SK-N-SH (cell line): ENCODE measurements at regions not wholly inside any gene's neighbourhood (a gene's known extent, or its start where the extent isn't known, plus 50 kb on each side); places are given as distances from the start of the nearest gene placed in this dataset.

Experiments used
- CTCF ChIA-PET: fragments of 300-600, 350-600 bp; formaldehyde crosslinking; extraction: SDS; loops from one replicate; lab custom pipeline; 2021; lab: Yijun Ruan, JAX
- POLR2A ChIA-PET: fragments of 350-600 bp; sonication (Branson Sonifier 250); formaldehyde crosslinking; extraction: SDS; loops from one replicate; lab custom pipeline; 2020; ENCODE audit warnings: antibody characterized with exemption, inconsistent platforms; lab: Yijun Ruan, JAX
- DNase-seq: peaks from one replicate; pipeline ENCODE4 v3.0.0; 2012
- H2AFZ ChIP-seq: fragments of 200-600 bp; sonication (generic); 2 replicates; pipeline ENCODE4 v1.8.1; 2016; ENCODE audit warnings: antibody characterized with exemption, mild to moderate bottlenecking, low read depth
- H3F3A ChIP-seq: fragments of 200-600 bp; sonication (generic); replicated peaks from 2 replicates; pipeline ENCODE3; 2016; ENCODE audit warnings: antibody characterized with exemption, mild to moderate bottlenecking; ENCODE audit not compliant: insufficient read depth
- H3K27ac ChIP-seq, 2 experiments: fragments of 200-500 bp in 1 of 2; fragments of 200-600 bp in 1 of 2; sonication (Bioruptor generic) in 1 of 2; sonication (generic), shearing (Covaris generic) in 1 of 2; 2 replicates each; pipeline versions ENCODE4 v1.5.1 to v1.6.1; 2014 to 2016; ENCODE audit warnings: low read depth in 2 of 2, inconsistent platforms in 1 of 2, low read length in 1 of 2, mild to moderate bottlenecking in 1 of 2, mixed read lengths in 1 of 2
- H3K27me3 ChIP-seq: fragments of 200-600 bp; sonication (generic), shearing (Covaris generic); 2 replicates; pipeline ENCODE4 v1.6.1; 2016; ENCODE audit warnings: mixed run types; ENCODE audit not compliant: insufficient read depth
- H3K36me3 ChIP-seq, 2 experiments: fragments of 200-500 bp in 1 of 2; fragments of 200-600 bp in 1 of 2; sonication (Bioruptor generic) in 1 of 2; sonication (generic) in 1 of 2; replicated peaks in 1 of 2; 2 replicates each; pipeline versions ENCODE3 to v1.5.1; 2014 to 2016; ENCODE audit warnings: low read length in 1 of 2, mild to moderate bottlenecking in 1 of 2; ENCODE audit not compliant: insufficient read depth in 2 of 2, control insufficient read depth in 1 of 2
- H3K4me1 ChIP-seq, 2 experiments: fragments of 200-500 bp in 1 of 2; fragments of 200-600 bp in 1 of 2; sonication (Bioruptor generic) in 1 of 2; sonication (generic), shearing (Covaris generic) in 1 of 2; 2 replicates each; pipeline versions ENCODE4 v1.5.1 to v1.6.1; 2014 to 2016; ENCODE audit warnings: low read depth in 1 of 2, low read length in 1 of 2, mixed run types in 1 of 2; ENCODE audit not compliant: insufficient read depth in 2 of 2, control insufficient read depth in 1 of 2
- H3K4me2 ChIP-seq: fragments of 200-600 bp; sonication (generic), shearing (Covaris generic); 2 replicates; pipeline ENCODE4 v1.6.1; 2017; ENCODE audit warnings: mixed run types
- H3K4me3 ChIP-seq, 2 experiments: fragments of 200-500 bp in 1 of 2; fragments of 200-600 bp in 1 of 2; sonication (Bioruptor generic) in 1 of 2; sonication (generic), shearing (Covaris generic) in 1 of 2; 2 replicates each; pipeline versions ENCODE4 v1.5.1 to v1.8.1; 2014 to 2016; ENCODE audit warnings: low read depth in 2 of 2, inconsistent platforms in 1 of 2, low read length in 1 of 2, mild to moderate bottlenecking in 1 of 2, mixed read lengths in 1 of 2, moderate library complexity in 1 of 2
- H3K79me2 ChIP-seq: fragments of 200-600 bp; sonication (generic); 2 replicates; pipeline ENCODE4 v1.8.1; 2017; ENCODE audit warnings: mild to moderate bottlenecking; ENCODE audit not compliant: insufficient read depth
- H3K9ac ChIP-seq: fragments of 200-600 bp; sonication (generic); 2 replicates; pipeline ENCODE4 v1.6.1; 2017; ENCODE audit warnings: mixed run types
- H3K9me2 ChIP-seq: fragments of 200-600 bp; sonication (generic); 2 replicates; pipeline ENCODE4 v1.6.1; 2017; ENCODE audit warnings: mixed run types
- H3K9me3 ChIP-seq: fragments of 200-600 bp; sonication (generic); 2 replicates; pipeline ENCODE4 v1.6.1; 2017; ENCODE audit warnings: mixed run types, mild to moderate bottlenecking, moderate library complexity
- H4K20me1 ChIP-seq: fragments of 200-600 bp; sonication (generic); 2 replicates; pipeline ENCODE4 v1.6.1; 2017; ENCODE audit warnings: mild to moderate bottlenecking, mixed run types; ENCODE audit not compliant: insufficient read depth
- EP300 ChIP-seq, 2 experiments: IDR thresholded peaks; 2 replicates each; pipeline versions ENCODE4 v1.4.0 to v1.6.1; 2012; ENCODE audit warnings: borderline replicate concordance in 1 of 2, low read depth in 1 of 2, low read length in 1 of 2
- FOXJ3 ChIP-seq: sonication (generic); formaldehyde crosslinking; IDR thresholded peaks from 2 replicates; pipeline ENCODE4 v1.5.1; 2020; ENCODE audit warnings: mild to moderate bottlenecking, missing genetic modification reagents
- FOXM1 ChIP-seq: IDR thresholded peaks from 2 replicates; pipeline ENCODE4 v1.4.0; 2012; ENCODE audit warnings: low read depth, mild to moderate bottlenecking
- GATA2 ChIP-seq: sonication (generic); formaldehyde crosslinking; IDR thresholded peaks from 2 replicates; pipeline ENCODE4 v1.5.0; 2020; ENCODE audit warnings: mild to moderate bottlenecking, missing genetic modification reagents
- RAD21 ChIP-seq: IDR thresholded peaks from 2 replicates; pipeline ENCODE4 v1.6.1; 2012; ENCODE audit warnings: mild to moderate bottlenecking, low read length
- RXRA ChIP-seq: IDR thresholded peaks from 2 replicates; pipeline ENCODE4 v1.4.0; 2012; ENCODE audit warnings: low read depth, mild to moderate bottlenecking, borderline replicate concordance
- SIN3A ChIP-seq: IDR thresholded peaks from 2 replicates; pipeline ENCODE4 v1.6.1; 2012; ENCODE audit warnings: low read depth, mild to moderate bottlenecking, low read length, moderate library complexity, borderline replicate concordance
- WGBS: methylation state at CpG from one replicate; pipeline ENCODE4 v1.1.6; 2017; ENCODE audit warnings: low lambda C conversion rate; 5-methylcytosine and 5-hydroxymethylcytosine counted together
- TF ChIP-seq, protein P1 (sequence below): fragments of 150-350 bp; IDR thresholded peaks from 2 replicates; pipeline ENCODE4 v1.6.1; 2016; ENCODE audit warnings: mild to moderate bottlenecking, low read depth, low read length
- TF ChIP-seq, protein P2 (sequence below): fragments of 150-350 bp; IDR thresholded peaks from 2 replicates; pipeline ENCODE4 v1.6.1; 2017; ENCODE audit warnings: antibody characterized with exemption, low read length, low read depth, borderline replicate concordance
- TF ChIP-seq, protein P3 (sequence below): IDR thresholded peaks from 2 replicates; pipeline ENCODE4 v1.6.1; 2012; ENCODE audit warnings: mild to moderate bottlenecking, low read depth, low read length, moderate library complexity

DNA sequence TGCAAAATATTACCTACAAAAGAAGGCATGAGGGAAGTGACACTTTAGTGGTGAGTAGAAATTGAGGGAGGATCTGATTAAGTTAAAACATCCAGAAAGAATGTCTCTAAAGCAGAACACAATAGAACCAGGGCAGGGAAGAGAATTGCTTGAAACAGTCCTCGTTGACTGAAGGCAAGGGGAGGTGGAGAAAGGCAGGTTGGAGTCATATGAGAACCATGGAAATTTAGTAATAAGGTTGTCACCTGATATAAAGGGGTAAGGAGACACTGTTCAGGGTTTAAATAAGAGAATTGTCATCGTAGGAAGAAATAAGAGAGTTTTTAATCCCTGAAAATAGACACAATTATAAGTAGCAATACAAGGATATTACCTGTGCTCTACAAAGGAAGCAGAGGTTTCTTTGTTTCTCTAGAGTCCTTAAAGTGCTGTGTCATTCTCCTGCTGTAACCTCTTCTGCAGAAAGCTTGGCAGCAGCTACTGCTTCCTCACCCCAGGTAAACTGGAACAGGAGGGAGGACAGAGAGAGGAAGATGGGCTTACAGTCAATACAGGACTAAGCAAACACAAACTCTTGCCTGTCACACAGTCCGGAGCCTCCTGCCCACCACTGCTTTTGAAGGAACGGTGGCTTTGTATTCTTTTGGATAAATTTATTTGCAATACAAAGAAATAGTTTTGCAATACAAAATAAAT is 258.4 kb downstream of the PPARGC1A start (continued):
- TF ChIP-seq EP300 (IDR thresholded peaks at IDR 0.05; ENCODE audit: borderline replicate concordance in 1 of 2, low read depth in 1 of 2, low read length in 1 of 2): no peak
- TF ChIP-seq, protein P1, sequence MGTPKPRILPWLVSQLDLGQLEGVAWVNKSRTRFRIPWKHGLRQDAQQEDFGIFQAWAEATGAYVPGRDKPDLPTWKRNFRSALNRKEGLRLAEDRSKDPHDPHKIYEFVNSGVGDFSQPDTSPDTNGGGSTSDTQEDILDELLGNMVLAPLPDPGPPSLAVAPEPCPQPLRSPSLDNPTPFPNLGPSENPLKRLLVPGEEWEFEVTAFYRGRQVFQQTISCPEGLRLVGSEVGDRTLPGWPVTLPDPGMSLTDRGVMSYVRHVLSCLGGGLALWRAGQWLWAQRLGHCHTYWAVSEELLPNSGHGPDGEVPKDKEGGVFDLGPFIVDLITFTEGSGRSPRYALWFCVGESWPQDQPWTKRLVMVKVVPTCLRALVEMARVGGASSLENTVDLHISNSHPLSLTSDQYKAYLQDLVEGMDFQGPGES: no peak
- TF ChIP-seq FOXJ3: no peak

DNA sequence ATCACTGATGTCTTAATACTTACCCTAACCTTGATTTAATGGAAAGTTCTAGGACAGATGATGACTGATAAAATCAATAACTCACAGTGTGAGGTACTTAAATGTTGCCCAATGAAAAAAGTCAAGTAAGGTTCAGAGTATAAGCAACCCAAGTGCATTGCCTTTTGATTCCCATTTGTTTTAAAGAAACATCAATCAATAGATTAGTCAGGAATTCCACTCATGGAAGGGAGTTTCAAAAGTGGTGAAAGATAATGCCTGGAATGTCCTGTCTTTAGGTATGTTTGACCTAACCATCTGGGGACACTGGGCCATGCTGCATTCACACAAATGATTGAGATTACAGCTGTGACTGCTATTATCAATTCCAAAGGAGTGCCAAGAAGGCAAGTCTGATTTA is 259.7 kb downstream of the PPARGC1A start:
- H2AFZ ChIP-seq: no peak overlapping the region
- no peaks in the 10 kb centered on the region for H3K27me3 ChIP-seq
- no peak overlapping the region for H3K27ac ChIP-seq
- TF ChIP-seq FOXJ3 (no peak), RAD21 (no peak), SIN3A (no peak), GATA2 (CRISPR knock-in tag) (no peak)
- ChIA-PET POLR2A (no interaction called here), CTCF (no interaction called here)
- H3K79me2 ChIP-seq: no peaks in the 10 kb centered on the region
- no peaks in the 10 kb centered on the region for H3K9me3 ChIP-seq
- no peak overlapping the region for H3K4me3 ChIP-seq
- no peak overlapping the region for H3K4me2 ChIP-seq
- H3K9me2 ChIP-seq: no peaks in the 10 kb centered on the region
- no peaks in the 10 kb centered on the region for H3F3A ChIP-seq
- no peak for DNase-seq
- no peaks in the 10 kb centered on the region for H4K20me1 ChIP-seq
- H3K9ac ChIP-seq: no peak overlapping the region
- no peaks in the 10 kb centered on the region for H3K4me1 ChIP-seq
- H3K36me3 ChIP-seq: no peaks in the 10 kb centered on the region

DNA sequence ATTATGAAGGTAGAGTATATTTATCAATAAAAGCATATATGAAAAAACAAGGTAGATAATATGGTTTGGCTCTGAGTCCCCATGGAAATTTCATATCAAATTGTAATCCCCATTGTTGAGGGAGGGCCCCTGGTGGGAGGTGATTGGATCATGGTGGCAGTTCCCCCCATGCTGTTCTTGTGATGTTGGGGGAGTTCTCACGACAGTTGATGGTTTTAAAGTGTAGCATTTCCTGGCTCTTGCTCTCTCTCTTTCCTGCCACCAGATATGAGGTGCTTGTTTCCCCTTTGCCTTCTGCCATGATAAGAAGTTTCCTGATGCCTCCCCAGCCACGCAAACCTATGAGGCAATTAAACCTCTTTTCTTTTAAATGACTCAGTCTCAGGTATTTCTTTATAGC is 260.4 kb downstream of the PPARGC1A start:
- DNase-seq: no peak
- TF ChIP-seq, protein P2, sequence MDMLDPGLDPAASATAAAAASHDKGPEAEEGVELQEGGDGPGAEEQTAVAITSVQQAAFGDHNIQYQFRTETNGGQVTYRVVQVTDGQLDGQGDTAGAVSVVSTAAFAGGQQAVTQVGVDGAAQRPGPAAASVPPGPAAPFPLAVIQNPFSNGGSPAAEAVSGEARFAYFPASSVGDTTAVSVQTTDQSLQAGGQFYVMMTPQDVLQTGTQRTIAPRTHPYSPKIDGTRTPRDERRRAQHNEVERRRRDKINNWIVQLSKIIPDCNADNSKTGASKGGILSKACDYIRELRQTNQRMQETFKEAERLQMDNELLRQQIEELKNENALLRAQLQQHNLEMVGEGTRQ: no peak
- TF ChIP-seq, protein P3, sequence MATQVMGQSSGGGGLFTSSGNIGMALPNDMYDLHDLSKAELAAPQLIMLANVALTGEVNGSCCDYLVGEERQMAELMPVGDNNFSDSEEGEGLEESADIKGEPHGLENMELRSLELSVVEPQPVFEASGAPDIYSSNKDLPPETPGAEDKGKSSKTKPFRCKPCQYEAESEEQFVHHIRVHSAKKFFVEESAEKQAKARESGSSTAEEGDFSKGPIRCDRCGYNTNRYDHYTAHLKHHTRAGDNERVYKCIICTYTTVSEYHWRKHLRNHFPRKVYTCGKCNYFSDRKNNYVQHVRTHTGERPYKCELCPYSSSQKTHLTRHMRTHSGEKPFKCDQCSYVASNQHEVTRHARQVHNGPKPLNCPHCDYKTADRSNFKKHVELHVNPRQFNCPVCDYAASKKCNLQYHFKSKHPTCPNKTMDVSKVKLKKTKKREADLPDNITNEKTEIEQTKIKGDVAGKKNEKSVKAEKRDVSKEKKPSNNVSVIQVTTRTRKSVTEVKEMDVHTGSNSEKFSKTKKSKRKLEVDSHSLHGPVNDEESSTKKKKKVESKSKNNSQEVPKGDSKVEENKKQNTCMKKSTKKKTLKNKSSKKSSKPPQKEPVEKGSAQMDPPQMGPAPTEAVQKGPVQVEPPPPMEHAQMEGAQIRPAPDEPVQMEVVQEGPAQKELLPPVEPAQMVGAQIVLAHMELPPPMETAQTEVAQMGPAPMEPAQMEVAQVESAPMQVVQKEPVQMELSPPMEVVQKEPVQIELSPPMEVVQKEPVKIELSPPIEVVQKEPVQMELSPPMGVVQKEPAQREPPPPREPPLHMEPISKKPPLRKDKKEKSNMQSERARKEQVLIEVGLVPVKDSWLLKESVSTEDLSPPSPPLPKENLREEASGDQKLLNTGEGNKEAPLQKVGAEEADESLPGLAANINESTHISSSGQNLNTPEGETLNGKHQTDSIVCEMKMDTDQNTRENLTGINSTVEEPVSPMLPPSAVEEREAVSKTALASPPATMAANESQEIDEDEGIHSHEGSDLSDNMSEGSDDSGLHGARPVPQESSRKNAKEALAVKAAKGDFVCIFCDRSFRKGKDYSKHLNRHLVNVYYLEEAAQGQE: no peak
- TF ChIP-seq FOXM1 (no peak), RXRA (no peak)
- Histone ChIP-seq H3K79me2 (no peaks in the 10 kb centered on the region), H3K9me3 (no peaks in the 10 kb centered on the region), H3K27ac (no peak overlapping the region), H3K4me1 (no peaks in the 10 kb centered on the region), H3K9ac (no peak overlapping the region), H3K4me2 (no peak overlapping the region), H2AFZ (no peak overlapping the region), H3K4me3 (no peak overlapping the region), H3K27me3 (no peaks in the 10 kb centered on the region), H3F3A (no peaks in the 10 kb centered on the region), H3K9me2 (no peaks in the 10 kb centered on the region), H3K36me3 (no peaks in the 10 kb centered on the region), H4K20me1 (no peaks in the 10 kb centered on the region)
- ChIA-PET POLR2A (no interaction called here), CTCF (no interaction called here)
- 0% methylated on average over 2 of the region's 2 CpGs for WGBS
